Mesothelial cell of epicardium (in vitro differentiated cells): ENCODE measurements at regions not wholly inside any gene's neighbourhood (a gene's known extent, or its start where the extent isn't known, plus 50 kb on each side); places are given as distances from the start of the nearest gene placed in this dataset.
"Not testable (repeated sequence)": the region's sequence is repeated elsewhere in the genome, so short reads cannot be mapped to it uniquely, and the experiment has no call there.

ENCODE experiments used
- DNase-seq, 2 experiments: peaks; one replicate each; pipeline ENCODE4 v3.0.0; 2021; ENCODE audit warnings: low spot score in 2 of 2; ENCODE audit not compliant: unreplicated experiment in 2 of 2
- H3K27ac Mint-ChIP-seq: 2 replicates; pipeline ENCODE4 v1.8.0; 2021; ENCODE audit warnings: mixed read lengths
- H3K27me3 Mint-ChIP-seq: 2 replicates; pipeline ENCODE4 v1.8.0; 2021; ENCODE audit warnings: low read depth, mixed read lengths
- H3K36me3 Mint-ChIP-seq: 2 replicates; pipeline ENCODE4 v1.8.0; 2021; ENCODE audit warnings: mixed read lengths
- H3K4me1 Mint-ChIP-seq: 2 replicates; pipeline ENCODE4 v1.8.0; 2021; ENCODE audit warnings: mixed read lengths
- H3K4me3 Mint-ChIP-seq: 2 replicates; pipeline ENCODE4 v1.8.0; 2021; ENCODE audit warnings: mild to moderate bottlenecking, moderate library complexity, mixed read lengths
- H3K9me3 Mint-ChIP-seq: 2 replicates; pipeline ENCODE4 v1.8.0; 2021; ENCODE audit warnings: mixed read lengths
- TF ChIP-seq, protein P1 (sequence below): fragments of 200-600 bp; sonication (generic); IDR thresholded peaks from one replicate; pipeline ENCODE4 v1.5.0; 2021; ENCODE audit warnings: antibody characterized with exemption; ENCODE audit not compliant: unreplicated experiment

GRCh38 chr2:5190023-5190422, 502.2 kb upstream of the SOX11 start:
- peaks cover 5% of the 10 kb centered on the region for H3K36me3 Mint-ChIP-seq
- TF ChIP-seq, protein P1, sequence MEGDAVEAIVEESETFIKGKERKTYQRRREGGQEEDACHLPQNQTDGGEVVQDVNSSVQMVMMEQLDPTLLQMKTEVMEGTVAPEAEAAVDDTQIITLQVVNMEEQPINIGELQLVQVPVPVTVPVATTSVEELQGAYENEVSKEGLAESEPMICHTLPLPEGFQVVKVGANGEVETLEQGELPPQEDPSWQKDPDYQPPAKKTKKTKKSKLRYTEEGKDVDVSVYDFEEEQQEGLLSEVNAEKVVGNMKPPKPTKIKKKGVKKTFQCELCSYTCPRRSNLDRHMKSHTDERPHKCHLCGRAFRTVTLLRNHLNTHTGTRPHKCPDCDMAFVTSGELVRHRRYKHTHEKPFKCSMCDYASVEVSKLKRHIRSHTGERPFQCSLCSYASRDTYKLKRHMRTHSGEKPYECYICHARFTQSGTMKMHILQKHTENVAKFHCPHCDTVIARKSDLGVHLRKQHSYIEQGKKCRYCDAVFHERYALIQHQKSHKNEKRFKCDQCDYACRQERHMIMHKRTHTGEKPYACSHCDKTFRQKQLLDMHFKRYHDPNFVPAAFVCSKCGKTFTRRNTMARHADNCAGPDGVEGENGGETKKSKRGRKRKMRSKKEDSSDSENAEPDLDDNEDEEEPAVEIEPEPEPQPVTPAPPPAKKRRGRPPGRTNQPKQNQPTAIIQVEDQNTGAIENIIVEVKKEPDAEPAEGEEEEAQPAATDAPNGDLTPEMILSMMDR = no peak
- H3K27ac Mint-ChIP-seq = no peak overlapping the region
- no peak overlapping the region for H3K4me3 Mint-ChIP-seq
- H3K27me3 Mint-ChIP-seq = no peaks in the 10 kb centered on the region
- no peak for DNase-seq
- H3K9me3 Mint-ChIP-seq = peaks cover 21% of the 10 kb centered on the region
- H3K4me1 Mint-ChIP-seq = peaks cover 8% of the 10 kb centered on the region

- Mint-ChIP-seq H3K36me3 (peaks cover 2% of the 10 kb centered on the region), H3K9me3 (peaks cover 9% of the 10 kb centered on the region), H3K4me3 (no peak overlapping the region), H3K27me3 (no peaks in the 10 kb centered on the region), H3K4me1 (peaks cover 5% of the 10 kb centered on the region), H3K27ac (no peak overlapping the region)
- TF ChIP-seq, protein P1 = no peak
- DNase-seq = no peak
These were observed 496.5 kb upstream of the SOX11 start for GRCh38 chr2:5195636-5196035.

DNA sequence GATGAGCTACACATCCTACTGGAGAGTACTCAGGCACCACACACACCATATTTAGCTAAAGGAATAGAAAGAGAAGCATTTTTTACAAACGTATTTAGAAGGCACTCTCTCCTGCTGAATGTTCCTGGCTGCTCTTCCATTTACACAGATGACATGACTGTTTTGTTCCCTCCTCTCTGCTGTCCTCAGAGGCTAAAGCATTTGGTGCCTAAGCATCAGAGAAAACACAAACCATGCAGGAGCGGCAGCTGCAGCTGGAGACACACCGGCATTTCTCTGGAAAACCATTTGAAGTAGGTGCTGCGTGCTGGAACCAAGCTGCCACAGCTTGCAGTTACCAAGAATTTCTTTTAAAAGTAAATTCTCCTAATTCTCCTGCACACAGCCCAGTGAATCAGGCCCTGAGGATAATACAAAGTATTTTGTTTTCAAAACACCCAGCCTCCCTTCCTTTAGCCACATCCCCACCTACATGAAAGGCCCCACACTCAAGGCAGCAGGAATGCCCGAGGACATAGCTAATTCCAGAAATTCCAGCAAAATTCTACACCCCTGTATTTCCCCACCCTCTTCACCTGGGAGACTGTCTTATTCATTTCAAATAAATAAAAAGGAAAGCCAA, 488.9 kb upstream of the SOX11 start:
- peaks cover 2% of the 10 kb centered on the region for H3K36me3 Mint-ChIP-seq
- peaks cover 4% of the 10 kb centered on the region for H3K9me3 Mint-ChIP-seq
- H3K27ac Mint-ChIP-seq = peak overlapping the region; percentile 91
- H3K27me3 Mint-ChIP-seq = no peaks in the 10 kb centered on the region
- DNase-seq = no peak
- no peak overlapping the region for H3K4me3 Mint-ChIP-seq
- TF ChIP-seq, protein P1 = no peak
- H3K4me1 Mint-ChIP-seq = peaks cover 22% of the 10 kb centered on the region

DNA sequence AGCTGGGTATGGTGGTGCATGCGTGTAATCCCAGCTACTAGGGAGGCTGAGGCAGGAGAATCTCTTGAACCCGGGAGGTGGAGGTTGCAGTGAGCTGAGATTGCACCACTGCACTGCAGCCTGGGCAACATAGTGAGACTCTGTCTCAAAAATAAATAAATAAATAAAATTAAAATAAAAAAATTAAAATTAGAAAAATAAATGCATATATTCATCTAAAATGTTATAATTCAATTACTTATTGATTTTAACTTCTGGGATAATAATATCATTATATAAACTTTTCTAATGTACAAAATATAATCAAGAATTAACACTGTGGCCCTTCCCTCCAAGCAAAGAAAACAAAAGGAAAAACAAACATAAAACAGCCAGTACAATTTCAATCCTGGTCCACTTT, 485.4 kb upstream of the SOX11 start:
- not testable (repeated sequence) for DNase-seq, H3K27me3 Mint-ChIP-seq, H3K9me3 Mint-ChIP-seq, H3K36me3 Mint-ChIP-seq, H3K4me3 Mint-ChIP-seq, H3K27ac Mint-ChIP-seq
- H3K4me1 Mint-ChIP-seq = peaks cover 22% of the 10 kb centered on the region

DNA sequence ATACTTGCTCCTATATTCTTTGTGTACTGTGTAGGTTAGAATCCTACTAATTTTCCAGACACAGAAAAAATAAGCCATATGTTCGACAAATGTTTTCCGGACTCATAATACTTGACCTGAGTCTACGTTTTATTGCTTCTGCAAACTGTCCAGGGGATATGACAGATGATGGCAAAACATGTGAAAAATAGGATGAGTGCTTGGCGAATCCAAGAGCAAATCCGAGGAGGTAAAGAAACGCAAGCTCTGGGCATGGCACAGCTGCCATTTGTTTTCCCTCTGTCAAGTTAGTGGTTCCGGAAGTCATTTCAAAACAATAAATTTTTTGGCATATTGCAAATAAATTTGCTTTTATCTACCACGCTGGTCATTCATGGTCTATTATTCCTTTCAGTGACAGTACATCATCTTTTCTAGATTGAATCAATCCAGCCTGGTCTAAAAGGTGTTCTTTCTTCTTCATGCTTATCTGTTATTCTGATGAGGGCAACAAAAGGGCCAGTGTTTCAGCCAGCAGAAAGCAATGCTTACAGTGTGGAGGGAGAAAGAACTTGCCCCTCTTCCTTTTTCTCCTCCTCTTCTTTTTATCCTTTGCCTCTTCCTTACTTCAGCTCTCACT, 476.1 kb upstream of the SOX11 start:
- no peaks in the 10 kb centered on the region for H3K36me3 Mint-ChIP-seq

DNA sequence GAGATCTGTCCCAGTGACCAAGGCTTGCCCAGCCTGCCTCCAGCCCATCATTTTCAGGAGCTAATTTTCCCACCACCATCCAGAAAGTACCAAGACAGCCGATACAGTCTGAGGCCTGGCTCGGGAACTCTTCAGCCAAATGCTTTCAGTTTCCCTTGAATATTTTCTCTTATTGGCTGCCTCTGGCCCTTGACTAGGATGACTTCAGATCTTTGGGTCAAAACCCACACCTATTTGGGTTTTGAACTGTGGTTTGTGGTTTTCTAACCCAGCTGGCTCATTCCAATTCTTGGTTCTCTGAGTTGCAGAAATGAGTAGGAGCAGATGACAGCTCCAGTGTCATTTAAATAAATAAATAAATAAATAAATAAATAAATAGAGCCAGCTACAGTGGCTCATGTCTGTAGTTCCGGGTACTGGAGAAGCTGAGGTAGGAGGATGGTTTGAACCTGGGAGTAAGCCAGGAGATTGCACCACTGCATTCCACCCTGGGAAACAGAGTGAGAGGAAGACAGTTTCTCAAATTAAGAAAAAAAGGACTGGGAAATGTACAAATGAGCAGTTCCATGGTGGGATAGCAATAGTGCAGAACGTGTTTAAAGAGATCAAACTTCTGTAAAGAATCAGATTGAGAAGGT, 465.0 kb upstream of the SOX11 start:
- TF ChIP-seq, protein P1 = no peak
- no peaks in the 10 kb centered on the region for H3K36me3 Mint-ChIP-seq
- DNase-seq = no peak
- H3K9me3 Mint-ChIP-seq = no peaks in the 10 kb centered on the region
- no peak overlapping the region for H3K27ac Mint-ChIP-seq
- H3K4me1 Mint-ChIP-seq = peaks cover 15% of the 10 kb centered on the region
- no peaks in the 10 kb centered on the region for H3K27me3 Mint-ChIP-seq
- H3K4me3 Mint-ChIP-seq = no peak overlapping the region

More for the DNA sequence above, 476.1 kb upstream of the SOX11 start:
- H3K4me3 Mint-ChIP-seq = no peak overlapping the region
- TF ChIP-seq, protein P1 = no peak
- peaks cover 2% of the 10 kb centered on the region for H3K4me1 Mint-ChIP-seq
- DNase-seq = no peak
- H3K27ac Mint-ChIP-seq = no peak overlapping the region
- H3K9me3 Mint-ChIP-seq = peaks cover 4% of the 10 kb centered on the region
- H3K27me3 Mint-ChIP-seq = peaks cover 1% of the 10 kb centered on the region
